IMR-90 (cell line): ENCODE measurements at regions not wholly inside any gene's neighbourhood (a gene's known extent, or its start where the extent isn't known, plus 50 kb on each side); places are given as distances from the start of the nearest gene placed in this dataset.
"Not testable (repeated sequence)": the region's sequence is repeated elsewhere in the genome, so short reads cannot be mapped to it uniquely, and the experiment has no call there.

Experiments used
- ATAC-seq: fragments of 200-7000 bp; cut with Tn5 transposase; 2 replicates; pipeline ENCODE4 v1.9.1; 2020; ENCODE audit warnings: low read depth, mild to moderate bottlenecking, moderate library complexity
- BruUV-seq: library from RNA; stranded (reverse); fragments of 400-500 nt; replicated peaks from 2 replicates; lab custom pipeline; 2021; lab: Mats Ljungman, UMichigan
- CTCF ChIA-PET: fragments of 300-600 bp; formaldehyde crosslinking; extraction: SDS; loops from one replicate; lab custom pipeline; 2021; ENCODE audit warnings: antibody characterized with exemption; lab: Yijun Ruan, JAX
- POLR2A ChIA-PET: fragments of 300-600 bp; sonication (Branson Sonifier 250); formaldehyde crosslinking; loops from one replicate; lab custom pipeline; 2022; ENCODE audit warnings: antibody characterized with exemption; ENCODE audit not compliant: unreplicated experiment; lab: Charles Lee
- DNase-seq: peaks from one replicate; pipeline ENCODE4 v3.0.0; 2013
- H2AFZ ChIP-seq: replicated peaks from 2 replicates; pipeline ENCODE3; 2013; ENCODE audit warnings: low read length, mild to moderate bottlenecking; ENCODE audit not compliant: poor library complexity
- H2AK5ac ChIP-seq: 2 replicates; pipeline ENCODE4 v1.6.1; 2013; ENCODE audit warnings: low read depth, low read length, inconsistent platforms
- H2AK9ac ChIP-seq: replicated peaks from 2 replicates; pipeline ENCODE3; 2013; ENCODE audit warnings: mild to moderate bottlenecking, low read depth, low read length, moderate library complexity; ENCODE audit not compliant: poor library complexity
- H2BK120ac ChIP-seq: 2 replicates; pipeline ENCODE4 v1.6.1; 2013; ENCODE audit warnings: low read depth, low read length, inconsistent platforms
- H2BK15ac ChIP-seq: 3 replicates; pipeline ENCODE4 v1.6.1; 2013; ENCODE audit warnings: low read depth, low read length, inconsistent platforms
- H2BK20ac ChIP-seq: 2 replicates; pipeline ENCODE4 v1.6.1; 2013; ENCODE audit warnings: low read depth, mild to moderate bottlenecking, inconsistent platforms, low read length, moderate library complexity
- H2BK5ac ChIP-seq: 2 replicates; pipeline ENCODE4 v1.6.1; 2013; ENCODE audit warnings: mild to moderate bottlenecking, low read depth, low read length, inconsistent platforms; ENCODE audit not compliant: poor library complexity, severe bottlenecking
- H3K14ac ChIP-seq: replicated peaks from 2 replicates; pipeline ENCODE4 v1.6.1; 2013; ENCODE audit warnings: low read depth, low read length, inconsistent platforms
- H3K18ac ChIP-seq: 2 replicates; pipeline ENCODE4 v1.6.1; 2013; ENCODE audit warnings: low read depth, low read length, control low read depth
- H3K23ac ChIP-seq: 2 replicates; pipeline ENCODE4 v1.6.1; 2013; ENCODE audit warnings: low read depth, low read length, inconsistent platforms
- H3K27ac ChIP-seq: 2 replicates; pipeline ENCODE4 v1.5.1; 2013; ENCODE audit warnings: mild to moderate bottlenecking, control low read depth, low read length; ENCODE audit not compliant: insufficient read depth
- H3K27me3 ChIP-seq: 2 replicates; pipeline ENCODE4 v1.6.1; 2013; ENCODE audit warnings: low read length; ENCODE audit not compliant: control insufficient read depth, insufficient read depth
- H3K36me3 ChIP-seq: 2 replicates; pipeline ENCODE4 v1.6.1; 2013; ENCODE audit warnings: low read length, mixed read lengths; ENCODE audit not compliant: control insufficient read depth, insufficient read depth
- H3K4ac ChIP-seq: 2 replicates; pipeline ENCODE4 v1.6.1; 2013; ENCODE audit warnings: low read depth, low read length, inconsistent platforms
- H3K4me1 ChIP-seq: 2 replicates; pipeline ENCODE4 v1.6.1; 2013; ENCODE audit warnings: low read length, mixed read lengths; ENCODE audit not compliant: control insufficient read depth, insufficient read depth
- H3K4me2 ChIP-seq: 2 replicates; pipeline ENCODE4 v1.6.1; 2013; ENCODE audit warnings: low read depth, mild to moderate bottlenecking, control low read depth, low read length, moderate library complexity
- H3K4me3 ChIP-seq: 2 replicates; pipeline ENCODE4 v1.5.1; 2013; ENCODE audit warnings: low read depth, mild to moderate bottlenecking, control low read depth, low read length, moderate library complexity; ENCODE audit not compliant: insufficient read depth
- H3K56ac ChIP-seq: 2 replicates; pipeline ENCODE4 v1.6.1; 2013; ENCODE audit warnings: low read length, inconsistent platforms; ENCODE audit not compliant: insufficient read depth; ENCODE audit errors: extremely low read depth
- H3K79me1 ChIP-seq, 2 experiments: 2 replicates each; pipeline ENCODE4 v1.6.1; 2013; ENCODE audit warnings: low read length in 2 of 2, inconsistent platforms in 1 of 2, low read depth in 1 of 2
- H3K9ac ChIP-seq: 2 replicates; pipeline ENCODE4 v1.6.1; 2013; ENCODE audit warnings: low read depth, low read length, control low read depth
- H3K9me1 ChIP-seq: 2 replicates; pipeline ENCODE4 v1.6.1; 2013; ENCODE audit warnings: low read length, inconsistent platforms; ENCODE audit not compliant: insufficient read depth
- H3K9me3 ChIP-seq: 2 replicates; pipeline ENCODE4 v1.6.1; 2013; ENCODE audit warnings: low read length; ENCODE audit not compliant: control insufficient read depth, insufficient read depth
- H4K20me1 ChIP-seq: 2 replicates; pipeline ENCODE4 v1.6.1; 2013; ENCODE audit warnings: low read length, inconsistent platforms; ENCODE audit not compliant: insufficient read depth
- H4K5ac ChIP-seq: 2 replicates; pipeline ENCODE4 v1.6.1; 2013; ENCODE audit warnings: mild to moderate bottlenecking, low read depth, low read length, control low read depth
- H4K8ac ChIP-seq, 2 experiments: 2 replicates each; pipeline ENCODE4 v1.6.1; 2013; ENCODE audit warnings: low read depth in 2 of 2, low read length in 2 of 2, control low read depth in 1 of 2, inconsistent platforms in 1 of 2
- H4K91ac ChIP-seq: 2 replicates; pipeline ENCODE4 v1.6.1; 2013; ENCODE audit warnings: low read depth, low read length, inconsistent platforms; ENCODE audit not compliant: insufficient read depth
- WGBS, 2 experiments: methylation state at CpG; one replicate each; pipeline versions ENCODE4 v1.1.5 to v1.1.7; 2013; ENCODE audit warnings: missing lambda C conversion rate in 2 of 2; ENCODE audit not compliant: insufficient read length in 1 of 2; ENCODE audit errors: extremely low coverage in 2 of 2; 5-methylcytosine and 5-hydroxymethylcytosine counted together
- dilution Hi-C: fragments of 300-500 bp; cut with HindIII; formaldehyde crosslinking; loops from one replicate; pipeline ENCODE4 v1.14.3; 2018; ENCODE audit warnings: low sequenced_read_pairs; ENCODE audit not compliant: unreplicated experiment
- in situ Hi-C: fragments of 300-500 bp; cut with MboI; formaldehyde crosslinking; loops from 3 replicates; pipeline ENCODE4 v1.14.3; 2019; ENCODE audit warnings: low sequenced_read_pairs, inconsistent platforms, mixed read lengths
- intact Hi-C: fragments of 100-400 bp; cut with micrococcal nuclease; formaldehyde crosslinking; loops from 2 replicates; pipeline ENCODE4 v1.10.0; 2022

GRCh38 chr18:58811859-58812258, 52.8 kb upstream of the ZNF532 start:
- not testable (repeated sequence) for H4K91ac ChIP-seq

More at GRCh38 chr18:58811859-58812258, 52.8 kb upstream of the ZNF532 start:
- H2BK5ac ChIP-seq, H3K4ac ChIP-seq, BruUV-seq, H4K5ac ChIP-seq, in situ Hi-C loops, H2BK15ac ChIP-seq, H3K9ac ChIP-seq, H3K56ac ChIP-seq, H3K36me3 ChIP-seq, H2BK20ac ChIP-seq, H3K4me1 ChIP-seq, POLR2A ChIA-PET, H2AK5ac ChIP-seq, H3K4me2 ChIP-seq, H4K20me1 ChIP-seq, ATAC-seq, H3K79me1 ChIP-seq, H2AFZ ChIP-seq, H3K18ac ChIP-seq, H3K4me3 ChIP-seq, H3K9me1 ChIP-seq, DNase-seq, H3K9me3 ChIP-seq, H3K27ac ChIP-seq, H2BK120ac ChIP-seq, H3K27me3 ChIP-seq, H3K23ac ChIP-seq, dilution Hi-C loops, H2AK9ac ChIP-seq, H4K8ac ChIP-seq, CTCF ChIA-PET, H3K14ac ChIP-seq, intact Hi-C loops: not testable (repeated sequence)
- WGBS, 2 experiments = no CpG with 5 or more reads among the region's 13 CpGs
